Activated naive CD8-positive, alpha-beta T cell (primary cell): ENCODE measurements at regions not wholly inside any gene's neighbourhood (a gene's known extent, or its start where the extent isn't known, plus 50 kb on each side); places are given as distances from the start of the nearest gene placed in this dataset.

ENCODE experiments used
- H3K27ac Mint-ChIP-seq: one replicate; pipeline ENCODE4 v1.8.0; 2021; ENCODE audit warnings: mixed read lengths
- H3K27me3 Mint-ChIP-seq: one replicate; pipeline ENCODE4 v1.8.0; 2021; ENCODE audit warnings: mixed read lengths
- H3K36me3 Mint-ChIP-seq: one replicate; pipeline ENCODE4 v1.8.0; 2021; ENCODE audit warnings: mixed read lengths
- H3K4me1 Mint-ChIP-seq: one replicate; pipeline ENCODE4 v1.8.0; 2021; ENCODE audit warnings: low read depth, mixed read lengths
- H3K4me3 Mint-ChIP-seq: one replicate; pipeline ENCODE4 v1.8.0; 2021; ENCODE audit warnings: mild to moderate bottlenecking, mixed read lengths
- H3K9me3 Mint-ChIP-seq: one replicate; pipeline ENCODE4 v1.8.0; 2021; ENCODE audit warnings: low read depth, mixed read lengths

DNA sequence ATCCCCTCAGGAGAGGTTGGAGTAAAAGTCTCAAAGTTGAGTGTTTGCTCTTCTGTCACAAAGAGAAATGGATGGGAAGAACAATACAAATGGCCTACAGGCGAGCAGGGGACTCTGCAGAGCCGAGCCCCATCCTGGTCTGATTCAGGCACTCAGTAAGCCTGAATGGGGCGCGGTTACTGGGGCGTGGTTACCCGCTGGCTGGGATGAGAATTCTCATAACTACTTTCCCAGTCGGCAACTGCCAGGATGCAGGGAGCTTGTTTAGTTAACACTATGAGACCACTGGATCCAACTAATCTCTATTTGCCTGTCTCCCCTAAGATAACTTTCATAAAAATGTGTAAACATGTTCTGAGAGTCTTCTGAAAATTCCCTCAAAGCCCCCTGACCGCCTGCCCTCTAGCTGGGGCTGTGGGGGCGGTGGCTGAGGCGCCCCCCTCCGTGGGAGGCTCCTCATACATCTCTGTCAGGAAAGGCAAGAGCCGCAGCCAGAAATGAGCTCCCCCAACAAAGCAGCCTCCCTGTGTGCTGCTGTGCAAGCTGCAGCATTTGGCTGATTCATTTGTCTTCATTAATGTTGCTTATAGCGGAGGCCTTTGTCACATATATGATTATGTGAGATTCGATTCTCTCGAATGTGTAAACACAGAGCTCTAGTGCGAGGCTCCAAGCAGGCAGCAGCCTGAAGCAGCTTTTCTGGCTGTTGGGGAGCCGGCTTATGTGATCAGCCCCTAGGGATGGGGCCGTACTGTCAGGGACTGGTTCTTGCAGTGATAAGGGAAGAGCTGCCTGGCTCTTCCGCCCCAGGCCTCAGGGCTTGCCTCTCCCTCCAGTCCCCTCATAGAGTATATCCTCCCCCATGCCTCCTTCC, 126.1 kb upstream of the ARHGAP5 start:
- Mint-ChIP-seq H3K9me3 (no peaks in the 10 kb centered on the region), H3K27ac (no peak overlapping the region), H3K4me1 (peaks cover 4% of the 10 kb centered on the region), H3K4me3 (no peak overlapping the region), H3K36me3 (no peaks in the 10 kb centered on the region), H3K27me3 (peaks cover 2% of the 10 kb centered on the region)

GRCh38 chr14:31951638-31951964, 125.5 kb upstream of the ARHGAP5 start:
- Mint-ChIP-seq H3K36me3 (no peaks in the 10 kb centered on the region), H3K27ac (no peak overlapping the region), H3K4me1 (peaks cover 4% of the 10 kb centered on the region), H3K9me3 (no peaks in the 10 kb centered on the region), H3K27me3 (peaks cover 2% of the 10 kb centered on the region), H3K4me3 (no peak overlapping the region)

DNA sequence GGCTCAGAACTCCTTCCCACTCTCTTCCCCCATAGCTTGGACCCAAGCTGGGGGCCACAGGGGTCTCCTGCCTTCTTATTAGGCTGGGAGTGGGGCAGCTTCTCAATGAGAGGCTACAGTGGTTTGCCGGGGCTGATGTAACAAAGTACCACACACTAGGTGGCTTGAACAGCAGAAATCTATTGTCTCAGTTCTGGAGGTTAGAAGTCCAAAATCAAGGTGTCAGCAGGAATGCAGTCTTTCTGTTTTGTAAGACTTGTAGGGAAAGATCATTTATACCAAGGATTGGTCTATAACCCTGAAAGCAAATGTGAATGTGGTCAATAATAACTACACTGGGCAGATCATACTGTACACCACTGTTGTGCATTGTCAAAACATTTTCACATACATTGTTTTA, 124.5 kb upstream of the ARHGAP5 start:
- peaks cover 4% of the 10 kb centered on the region for H3K27me3 Mint-ChIP-seq
- H3K9me3 Mint-ChIP-seq, result no peaks in the 10 kb centered on the region
- H3K27ac Mint-ChIP-seq, result no peak overlapping the region
- H3K4me1 Mint-ChIP-seq, result peaks cover 4% of the 10 kb centered on the region
- no peaks in the 10 kb centered on the region for H3K36me3 Mint-ChIP-seq
- no peak overlapping the region for H3K4me3 Mint-ChIP-seq

GRCh38 chr14:31953210-31953609, 123.9 kb upstream of the ARHGAP5 start:
- H3K27me3 Mint-ChIP-seq, result peaks cover 5% of the 10 kb centered on the region
- H3K9me3 Mint-ChIP-seq, result no peaks in the 10 kb centered on the region
- H3K4me1 Mint-ChIP-seq, result peaks cover 4% of the 10 kb centered on the region
- H3K27ac Mint-ChIP-seq, result no peak overlapping the region
- H3K36me3 Mint-ChIP-seq, result no peaks in the 10 kb centered on the region
- no peak overlapping the region for H3K4me3 Mint-ChIP-seq

DNA sequence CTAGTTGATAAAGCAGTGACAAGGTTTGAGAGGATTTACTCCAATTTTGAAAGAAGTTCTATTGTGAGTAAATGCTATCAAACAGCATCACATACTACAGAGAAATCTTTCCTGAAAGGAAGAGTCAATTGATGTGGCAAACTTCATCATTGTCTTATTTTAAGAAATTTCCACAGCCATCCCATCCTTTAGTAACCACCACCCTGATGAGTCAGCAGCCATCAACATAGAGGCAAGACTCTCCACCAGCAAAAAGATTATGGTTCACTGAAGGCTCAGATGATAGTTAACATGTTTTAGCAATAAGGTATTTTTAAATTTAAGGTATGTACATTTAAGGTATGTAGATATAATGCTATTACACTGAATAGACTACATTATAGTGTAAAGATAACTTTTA, 122.1 kb upstream of the ARHGAP5 start:
- Mint-ChIP-seq H3K27ac (no peak overlapping the region), H3K9me3 (no peaks in the 10 kb centered on the region), H3K36me3 (no peaks in the 10 kb centered on the region), H3K4me3 (no peak overlapping the region), H3K27me3 (peaks cover 8% of the 10 kb centered on the region), H3K4me1 (peaks cover 4% of the 10 kb centered on the region)

DNA sequence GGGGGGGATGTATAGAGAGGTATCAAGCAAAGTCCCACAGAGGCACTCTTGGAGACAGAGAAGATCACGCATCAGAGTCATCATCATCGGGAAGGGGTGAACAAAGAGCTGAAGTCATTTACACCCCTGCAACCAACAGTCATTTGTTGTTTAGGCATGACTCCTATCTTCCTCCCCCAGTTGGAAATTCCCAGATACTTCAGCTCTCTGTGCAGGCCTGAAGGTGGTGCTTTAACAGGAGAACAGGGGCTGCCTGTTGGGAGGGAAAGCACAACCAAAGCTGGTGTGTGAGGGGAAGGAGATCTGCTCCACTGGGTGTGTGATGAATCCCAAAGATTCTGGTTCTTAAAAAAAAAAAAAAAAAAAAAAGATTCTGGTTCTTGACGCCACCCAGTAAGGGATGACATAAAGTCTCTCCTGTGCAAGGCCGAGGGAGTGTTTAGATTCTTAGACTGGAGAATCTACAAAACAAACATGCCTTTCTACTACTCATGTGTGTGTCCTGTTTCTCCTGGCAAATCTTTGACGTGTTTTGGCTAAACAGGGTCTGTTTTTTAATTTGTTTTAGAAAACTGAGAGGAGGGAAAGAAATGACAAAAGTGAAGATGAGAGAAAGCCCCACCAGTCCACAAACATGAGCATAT, 121.0 kb upstream of the ARHGAP5 start:
- H3K4me1 Mint-ChIP-seq, result peaks cover 4% of the 10 kb centered on the region
- H3K4me3 Mint-ChIP-seq, result no peak overlapping the region
- no peaks in the 10 kb centered on the region for H3K9me3 Mint-ChIP-seq
- H3K36me3 Mint-ChIP-seq, result no peaks in the 10 kb centered on the region
- no peak overlapping the region for H3K27ac Mint-ChIP-seq
- H3K27me3 Mint-ChIP-seq, result peaks cover 8% of the 10 kb centered on the region

- peaks cover 4% of the 10 kb centered on the region for H3K4me1 Mint-ChIP-seq
- no peak overlapping the region for H3K4me3 Mint-ChIP-seq
- no peaks in the 10 kb centered on the region for H3K9me3 Mint-ChIP-seq
- no peaks in the 10 kb centered on the region for H3K36me3 Mint-ChIP-seq
- peaks cover 8% of the 10 kb centered on the region for H3K27me3 Mint-ChIP-seq
- H3K27ac Mint-ChIP-seq, result no peak overlapping the region
Observed at GRCh38 chr14:31957565-31957964, 119.5 kb upstream of the ARHGAP5 start.

- Mint-ChIP-seq H3K27me3 (peaks cover 7% of the 10 kb centered on the region), H3K4me1 (no peaks in the 10 kb centered on the region), H3K36me3 (no peaks in the 10 kb centered on the region), H3K4me3 (no peak overlapping the region), H3K27ac (no peak overlapping the region), H3K9me3 (no peaks in the 10 kb centered on the region)
Observed at GRCh38 chr14:31960039-31960438, 117.1 kb upstream of the ARHGAP5 start.

- H3K27ac Mint-ChIP-seq, result no peak overlapping the region
- no peaks in the 10 kb centered on the region for H3K9me3 Mint-ChIP-seq
- no peaks in the 10 kb centered on the region for H3K4me1 Mint-ChIP-seq
- peaks cover 4% of the 10 kb centered on the region for H3K27me3 Mint-ChIP-seq
- H3K4me3 Mint-ChIP-seq, result no peak overlapping the region
- no peaks in the 10 kb centered on the region for H3K36me3 Mint-ChIP-seq
Observed at GRCh38 chr14:31961896-31962295, 115.2 kb upstream of the ARHGAP5 start.

DNA sequence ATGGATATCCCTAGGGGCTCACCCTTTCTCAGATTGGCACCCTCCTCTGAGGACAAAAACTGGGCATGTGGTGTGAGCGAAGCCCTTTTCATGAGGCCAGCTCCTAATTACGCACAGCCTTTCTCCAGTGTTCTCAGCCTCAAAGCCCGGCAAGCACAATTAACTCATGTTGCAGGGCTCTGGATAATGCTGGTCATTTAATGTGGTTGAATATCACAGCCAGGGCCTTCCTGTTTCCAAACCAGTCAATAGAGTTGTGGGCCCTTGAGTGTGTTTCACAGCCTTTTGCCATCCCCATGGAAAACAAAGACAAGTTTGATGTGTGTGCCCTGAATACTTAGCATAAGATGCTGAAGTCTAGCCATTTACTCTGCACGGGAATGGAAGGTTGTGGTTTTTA, 114.2 kb upstream of the ARHGAP5 start:
- H3K9me3 Mint-ChIP-seq, result no peaks in the 10 kb centered on the region
- no peak overlapping the region for H3K27ac Mint-ChIP-seq
- H3K4me3 Mint-ChIP-seq, result no peak overlapping the region
- no peaks in the 10 kb centered on the region for H3K4me1 Mint-ChIP-seq
- H3K27me3 Mint-ChIP-seq, result peaks cover 4% of the 10 kb centered on the region
- H3K36me3 Mint-ChIP-seq, result no peaks in the 10 kb centered on the region

GRCh38 chr14:31963587-31963986, 113.5 kb upstream of the ARHGAP5 start:
- Mint-ChIP-seq H3K4me1 (no peaks in the 10 kb centered on the region), H3K27me3 (peaks cover 4% of the 10 kb centered on the region), H3K9me3 (no peaks in the 10 kb centered on the region), H3K4me3 (no peak overlapping the region), H3K27ac (no peak overlapping the region), H3K36me3 (no peaks in the 10 kb centered on the region)

GRCh38 chr14:31964490-31964889, 112.6 kb upstream of the ARHGAP5 start:
- H3K36me3 Mint-ChIP-seq, result no peaks in the 10 kb centered on the region
- no peak overlapping the region for H3K4me3 Mint-ChIP-seq
- H3K27me3 Mint-ChIP-seq, result peaks cover 1% of the 10 kb centered on the region
- H3K27ac Mint-ChIP-seq, result no peak overlapping the region
- no peaks in the 10 kb centered on the region for H3K9me3 Mint-ChIP-seq
- H3K4me1 Mint-ChIP-seq, result no peaks in the 10 kb centered on the region

DNA sequence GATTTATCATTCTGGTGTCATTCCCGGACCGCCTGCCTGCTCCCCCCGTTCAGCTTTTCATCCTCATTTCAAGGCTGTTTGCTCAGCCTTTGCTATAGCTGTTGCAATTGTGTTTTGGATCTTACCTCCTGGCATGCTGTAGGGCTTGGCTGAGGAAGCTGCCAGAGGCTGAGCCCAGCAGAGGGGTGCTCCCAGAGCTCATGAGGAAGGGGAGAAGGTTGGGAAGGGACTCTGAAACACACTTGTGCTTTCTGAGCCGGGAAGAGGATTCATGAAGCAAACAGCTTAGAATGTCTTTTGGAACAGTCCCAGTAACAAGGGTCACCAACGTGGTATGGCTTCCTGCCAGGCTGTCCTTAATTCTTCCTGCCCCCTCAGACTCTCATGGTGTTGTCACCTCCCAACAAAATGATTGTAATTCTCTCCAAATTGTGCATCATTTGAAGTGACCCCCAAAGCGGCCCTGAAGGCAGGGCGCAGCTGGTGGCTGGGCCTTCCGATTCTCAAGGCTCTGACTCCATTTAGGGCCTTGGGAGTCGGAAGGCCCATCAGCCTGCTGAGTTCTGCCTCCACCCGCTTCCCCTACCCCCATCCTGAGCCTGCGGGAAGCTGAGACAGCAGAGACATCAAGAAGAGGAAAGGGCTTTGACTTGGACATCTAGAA, 111.9 kb upstream of the ARHGAP5 start:
- no peak overlapping the region for H3K4me3 Mint-ChIP-seq

DNA sequence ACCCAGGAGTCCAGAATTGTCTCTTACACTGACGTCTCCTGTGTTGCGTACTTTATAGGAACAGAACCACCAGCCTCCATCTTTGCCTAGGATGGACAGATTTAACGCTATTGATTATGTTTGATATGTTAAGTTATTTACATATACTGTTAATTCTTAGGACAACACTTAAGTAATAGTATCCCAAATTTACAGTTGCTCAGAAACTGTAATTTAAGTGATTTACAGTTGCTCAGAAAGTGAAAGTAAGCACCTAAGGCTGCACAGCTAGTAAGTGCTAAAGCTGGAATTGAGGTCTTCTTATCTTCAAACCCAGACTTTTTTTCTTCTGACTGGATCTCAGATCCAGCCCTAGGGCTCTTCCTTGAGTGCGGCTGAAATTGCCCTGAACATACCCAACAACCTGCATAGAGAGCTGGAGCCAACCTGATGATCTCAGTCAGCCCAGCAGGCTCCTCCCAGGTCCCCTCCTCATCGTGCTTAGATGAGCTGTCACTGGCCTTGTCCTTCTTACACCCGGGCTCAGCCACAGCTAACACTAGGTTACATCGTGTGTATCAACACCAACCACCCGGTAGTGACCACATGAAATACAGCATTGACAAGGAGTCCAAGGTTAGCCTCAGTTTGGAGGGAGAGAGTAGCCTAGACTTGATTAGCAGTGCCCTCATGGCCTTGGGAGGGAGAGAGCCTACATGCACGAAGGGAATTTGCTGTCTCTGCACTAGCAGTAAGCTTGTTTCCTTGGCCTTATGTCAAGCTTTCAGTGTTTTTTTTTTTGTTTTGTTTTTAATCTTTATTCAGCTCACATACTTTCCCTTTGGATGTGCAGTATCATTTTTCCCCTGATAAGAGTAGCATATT, 111.1 kb upstream of the ARHGAP5 start:
- no peak overlapping the region for H3K4me3 Mint-ChIP-seq
- peaks cover 4% of the 10 kb centered on the region for H3K9me3 Mint-ChIP-seq
- H3K27me3 Mint-ChIP-seq, result peaks cover 1% of the 10 kb centered on the region
- no peak overlapping the region for H3K27ac Mint-ChIP-seq
- H3K36me3 Mint-ChIP-seq, result no peaks in the 10 kb centered on the region
- H3K4me1 Mint-ChIP-seq, result no peaks in the 10 kb centered on the region

More for the DNA sequence above, 111.9 kb upstream of the ARHGAP5 start:
- H3K9me3 Mint-ChIP-seq, result no peaks in the 10 kb centered on the region
- peaks cover 1% of the 10 kb centered on the region for H3K27me3 Mint-ChIP-seq
- no peaks in the 10 kb centered on the region for H3K36me3 Mint-ChIP-seq
- no peak overlapping the region for H3K27ac Mint-ChIP-seq
- H3K4me1 Mint-ChIP-seq, result no peaks in the 10 kb centered on the region
